ENCODE measurements at regions not wholly inside any gene's neighbourhood (a gene's known extent, or its start where the extent isn't known, plus 50 kb on each side); places are given as distances from the start of the nearest gene placed in this dataset.

DNA sequence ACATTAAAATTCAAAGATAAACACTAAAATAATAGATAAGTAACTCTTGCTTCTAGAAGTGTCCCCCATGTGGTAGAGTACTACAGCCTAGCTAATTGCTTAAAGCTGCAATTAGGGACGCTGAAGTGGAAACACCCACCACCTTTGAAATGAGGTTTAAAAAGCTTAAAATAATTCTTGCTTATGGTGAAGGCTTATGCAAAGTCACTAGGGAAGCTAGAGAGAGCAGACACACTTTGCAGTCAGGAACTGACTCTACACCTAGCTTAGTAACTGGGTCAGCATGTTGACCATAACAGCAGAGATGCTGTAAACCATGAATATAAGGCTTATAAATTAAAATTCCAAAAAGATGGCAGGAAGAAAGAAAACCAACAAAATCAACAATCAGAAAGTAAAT lies 65.4 kb upstream of the DSG1 start:
- TF ChIP-seq CTCF (IDR thresholded peaks at IDR 0.05) = no peak
- TF ChIP-seq POLR2AphosphoS5 (IDR thresholded peaks at IDR 0.05) = no peak

Data from prostate gland (tissue), 2 donors.